Body of pancreas (tissue), 4 donors: ENCODE measurements at regions not wholly inside any gene's neighbourhood (a gene's known extent, or its start where the extent isn't known, plus 50 kb on each side); places are given as distances from the start of the nearest gene placed in this dataset.

ENCODE experiments used
- POLR2A ChIP-seq, 3 donors: fragments of 450-650 bp; IDR thresholded peaks; one replicate each; pipeline ENCODE4 v1.6.1; 2016; ENCODE audit warnings: antibody characterized with exemption in 3 of 3, mild to moderate bottlenecking in 2 of 3
- TF ChIP-seq, protein P1 (sequence below), 7 experiments: fragments of 450-650 bp in 4 of 7; fragments of 200-600 bp in 3 of 7; sonication (generic) in 3 of 7; IDR thresholded peaks; one replicate each; pipeline ENCODE4 v1.5.1; 2016 to 2019; ENCODE audit warnings: antibody characterized with exemption in 7 of 7

DNA sequence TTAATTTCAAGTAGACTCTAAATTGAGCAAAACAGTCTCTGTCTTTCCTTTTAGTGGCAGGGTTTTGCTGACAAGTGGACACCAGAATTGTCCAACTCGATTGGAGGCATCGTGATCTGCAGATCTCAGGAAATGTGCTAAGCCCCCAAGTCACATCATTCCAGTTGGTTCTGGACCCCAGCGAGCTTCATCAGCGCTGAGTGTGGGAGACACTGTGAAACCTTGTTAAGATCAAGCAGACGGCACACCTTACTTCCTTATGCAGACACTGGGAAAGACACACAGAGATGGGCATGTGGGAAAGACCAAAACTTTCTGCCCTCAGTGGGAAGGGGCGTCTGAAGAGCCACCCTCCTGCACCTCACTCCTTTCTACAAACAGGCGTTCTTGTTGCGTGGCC, 440.8 kb downstream of the GLRX3 start:
- TF ChIP-seq, protein P1, sequence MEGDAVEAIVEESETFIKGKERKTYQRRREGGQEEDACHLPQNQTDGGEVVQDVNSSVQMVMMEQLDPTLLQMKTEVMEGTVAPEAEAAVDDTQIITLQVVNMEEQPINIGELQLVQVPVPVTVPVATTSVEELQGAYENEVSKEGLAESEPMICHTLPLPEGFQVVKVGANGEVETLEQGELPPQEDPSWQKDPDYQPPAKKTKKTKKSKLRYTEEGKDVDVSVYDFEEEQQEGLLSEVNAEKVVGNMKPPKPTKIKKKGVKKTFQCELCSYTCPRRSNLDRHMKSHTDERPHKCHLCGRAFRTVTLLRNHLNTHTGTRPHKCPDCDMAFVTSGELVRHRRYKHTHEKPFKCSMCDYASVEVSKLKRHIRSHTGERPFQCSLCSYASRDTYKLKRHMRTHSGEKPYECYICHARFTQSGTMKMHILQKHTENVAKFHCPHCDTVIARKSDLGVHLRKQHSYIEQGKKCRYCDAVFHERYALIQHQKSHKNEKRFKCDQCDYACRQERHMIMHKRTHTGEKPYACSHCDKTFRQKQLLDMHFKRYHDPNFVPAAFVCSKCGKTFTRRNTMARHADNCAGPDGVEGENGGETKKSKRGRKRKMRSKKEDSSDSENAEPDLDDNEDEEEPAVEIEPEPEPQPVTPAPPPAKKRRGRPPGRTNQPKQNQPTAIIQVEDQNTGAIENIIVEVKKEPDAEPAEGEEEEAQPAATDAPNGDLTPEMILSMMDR (IDR thresholded peaks at IDR 0.05) = no peak
- no peak for TF ChIP-seq POLR2A (IDR thresholded peaks at IDR 0.05)
